Glomerular visceral epithelial cell (primary cell): ENCODE measurements at regions not wholly inside any gene's neighbourhood (a gene's known extent, or its start where the extent isn't known, plus 50 kb on each side); places are given as distances from the start of the nearest gene placed in this dataset.
"Not testable (repeated sequence)": the region's sequence is repeated elsewhere in the genome, so short reads cannot be mapped to it uniquely, and the experiment has no call there.

Experiments used
- DNase-seq: peaks from one replicate; pipeline ENCODE4 v3.0.0-alpha.2; 2016; ENCODE audit errors: extremely low spot score

DNA sequence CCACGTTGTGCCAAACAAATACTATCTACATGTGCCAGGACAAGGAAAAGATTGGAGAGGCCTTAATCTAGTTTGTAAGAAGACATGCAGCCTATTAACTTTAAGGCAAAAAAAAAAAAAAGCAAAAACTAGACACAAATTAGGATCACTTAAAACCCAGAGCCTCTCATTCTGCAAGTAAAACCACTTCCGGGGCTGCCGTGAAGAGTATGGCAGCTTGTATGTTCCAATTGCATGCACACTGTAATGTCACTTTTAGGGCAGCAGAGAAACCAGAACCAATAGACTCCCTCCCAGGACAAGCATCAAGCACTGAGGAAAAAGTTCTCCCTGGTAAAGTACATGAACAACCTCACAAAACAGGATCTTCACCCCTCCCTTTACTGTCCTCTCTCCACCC is 70.6 kb downstream of the RSL24D1 start:
- DNase-seq = no peak

- DNase-seq = no peak
These were observed 72.1 kb downstream of the RSL24D1 start for GRCh38 chr15:55124616-55125015.

GRCh38 chr15:55118344-55118870 is 78.3 kb downstream of the RSL24D1 start:
- DNase-seq = no peak

DNA sequence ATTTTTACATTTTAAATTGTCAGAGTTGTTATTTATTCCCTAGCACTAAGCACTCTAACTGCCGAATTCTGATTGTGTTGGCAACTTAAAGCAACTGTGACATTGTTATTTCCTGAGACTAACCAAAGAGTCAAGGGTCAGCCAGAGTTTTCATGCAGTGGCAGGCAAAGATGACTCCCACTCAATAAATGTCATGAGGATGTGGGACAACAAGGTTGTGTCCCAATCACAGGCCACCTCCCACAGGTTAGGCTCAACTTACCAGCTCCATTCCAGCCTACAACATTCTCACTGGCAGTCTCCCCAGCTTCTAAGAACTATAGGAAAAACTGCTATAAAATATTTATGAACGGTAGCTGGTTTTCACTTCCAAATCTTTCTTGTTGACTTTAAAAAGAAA is 80.1 kb downstream of the RSL24D1 start:
- no peak for DNase-seq

- DNase-seq = no peak
These were observed 83.0 kb downstream of the RSL24D1 start for GRCh38 chr15:55113736-55114135.

DNA sequence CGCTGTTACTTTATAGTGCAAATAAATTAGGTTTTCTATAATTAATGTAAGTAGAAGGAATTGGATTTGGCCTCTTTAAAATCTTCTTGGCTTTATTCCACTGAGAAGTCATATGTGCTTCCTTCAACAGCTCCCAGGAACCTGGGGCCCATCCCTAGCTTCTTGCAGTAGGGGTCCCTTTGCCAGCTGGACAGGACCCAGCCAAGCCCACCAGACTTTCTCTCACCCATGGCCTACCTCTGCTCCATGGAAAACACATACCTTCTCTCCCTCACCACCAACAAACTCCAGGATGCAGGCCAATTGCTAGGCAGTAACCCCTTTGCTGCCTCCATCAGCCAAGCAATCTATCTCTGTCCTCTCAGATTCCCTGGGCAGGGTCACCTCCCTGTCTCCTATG is 84.0 kb downstream of the RSL24D1 start:
- DNase-seq = no peak

GRCh38 chr15:55110446-55110845 is 86.3 kb downstream of the RSL24D1 start:
- no peak for DNase-seq

DNA sequence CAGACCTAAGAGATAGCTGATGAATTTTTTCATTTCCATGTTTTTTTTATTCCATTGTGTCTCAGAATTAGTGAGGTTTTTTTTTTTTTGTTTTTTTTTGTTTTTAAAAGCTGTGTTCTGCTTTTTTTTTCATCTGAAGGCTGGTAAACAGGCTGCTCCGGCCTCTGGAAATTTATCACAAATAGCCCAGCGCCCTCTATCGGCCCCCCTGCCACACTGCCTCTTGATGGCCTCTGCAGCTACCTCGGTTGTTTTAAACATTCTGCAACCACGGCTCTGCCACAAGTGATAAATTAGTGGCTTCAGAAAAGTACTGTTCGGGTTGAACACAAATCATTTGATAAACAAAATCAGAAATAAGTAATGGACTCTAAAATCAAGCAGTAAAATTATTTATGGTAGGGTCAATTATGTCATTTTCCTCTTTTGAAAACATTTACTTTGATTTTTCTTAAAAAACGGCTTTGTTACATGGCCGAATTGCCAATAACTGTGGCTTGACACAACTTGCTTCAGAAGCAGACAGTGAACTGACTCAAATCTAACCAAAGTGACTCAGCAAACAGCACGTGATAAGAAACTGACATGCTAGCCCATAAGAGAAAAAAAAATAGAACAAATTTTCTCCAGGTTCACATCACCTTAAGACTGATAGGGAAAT is 87.8 kb downstream of the RSL24D1 start:
- peak; percentile 45 for DNase-seq

DNA sequence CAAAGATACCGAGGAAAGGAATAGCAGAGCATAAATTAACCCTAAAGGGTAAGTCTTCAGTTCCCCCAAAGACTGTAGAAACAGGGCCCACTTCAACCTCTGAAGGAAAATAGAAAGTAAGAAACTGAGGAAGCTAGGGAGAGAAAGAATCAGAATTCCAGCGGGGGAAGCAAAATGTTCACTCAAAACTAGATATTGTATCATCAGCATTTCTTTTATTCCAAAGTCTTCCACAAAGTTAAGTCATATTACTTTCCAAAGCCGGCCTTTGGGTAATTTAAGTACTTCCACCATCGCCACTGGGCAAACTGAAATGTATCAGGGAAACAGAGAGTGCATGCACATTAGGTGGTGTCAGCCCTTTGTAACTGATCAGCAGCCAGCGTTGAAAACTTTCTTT is 88.3 kb downstream of the RSL24D1 start:
- no peak for DNase-seq

- no peak for DNase-seq
These were observed 90.6 kb downstream of the RSL24D1 start for GRCh38 chr15:55106155-55106554.

GRCh38 chr15:55094136-55094535 is 102.6 kb downstream of the RSL24D1 start:
- no peak for DNase-seq

DNA sequence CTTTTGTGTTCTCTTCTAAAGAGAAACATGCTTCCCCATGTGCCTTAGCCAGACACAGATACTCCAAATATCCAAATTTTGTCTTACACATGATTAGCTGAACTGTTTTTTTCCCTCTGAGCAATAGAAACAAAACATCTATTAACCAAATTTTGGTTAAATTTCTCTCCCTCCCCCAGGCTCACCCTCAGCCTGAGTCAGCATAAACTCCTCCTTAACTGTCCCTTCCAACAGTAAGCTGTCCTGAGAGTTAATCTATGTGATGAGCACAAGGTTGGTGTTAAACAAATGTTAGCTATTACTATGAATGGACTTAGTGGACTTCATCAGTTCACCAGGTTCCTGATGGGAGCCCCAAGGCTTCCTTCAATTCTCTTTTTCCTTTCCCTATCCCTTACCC is 108.5 kb downstream of the RSL24D1 start:
- no peak for DNase-seq

GRCh38 chr15:55084673-55085072 is 112.1 kb downstream of the RSL24D1 start:
- no peak for DNase-seq

GRCh38 chr15:55084216-55084615 is 112.5 kb downstream of the RSL24D1 start:
- DNase-seq = no peak

DNA sequence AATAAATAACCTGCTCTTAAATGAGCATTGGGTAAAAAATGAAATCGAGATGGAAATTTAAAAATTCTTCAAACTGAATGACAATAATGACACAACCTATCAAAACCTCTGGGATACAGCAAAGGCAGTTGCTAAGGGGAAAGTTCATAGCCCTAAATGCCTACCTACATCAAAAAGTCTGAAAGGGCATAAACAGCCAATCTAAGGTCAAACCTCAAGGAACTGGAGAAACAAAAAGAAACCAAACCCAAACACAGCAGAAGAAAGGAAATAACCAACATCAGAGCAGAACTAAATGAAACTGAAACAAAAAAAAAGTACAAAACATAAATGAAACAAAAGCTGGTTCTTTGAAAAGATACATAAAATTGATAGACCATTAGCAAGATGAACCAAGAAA is 119.7 kb downstream of the RSL24D1 start:
- not testable (repeated sequence) for DNase-seq

DNA sequence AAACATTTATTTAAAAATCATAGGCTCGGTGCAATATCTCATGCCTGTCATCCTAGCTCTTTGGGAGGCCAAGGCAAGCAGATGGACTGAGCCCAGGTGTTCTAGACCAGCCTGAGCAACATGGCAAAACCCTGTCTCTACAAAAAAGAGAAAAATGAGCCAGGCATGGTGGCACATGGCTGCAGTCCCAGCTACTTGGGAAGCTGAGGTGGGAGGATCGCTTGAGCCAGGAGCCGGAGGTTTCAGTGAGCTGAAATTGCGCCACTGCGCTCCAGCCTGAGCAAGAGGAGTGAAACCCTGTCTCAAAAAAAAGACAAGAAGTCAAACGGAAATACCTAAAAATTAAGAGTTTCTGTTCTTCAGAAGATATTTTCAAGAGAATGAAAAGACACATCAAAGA is 122.3 kb downstream of the RSL24D1 start:
- no peak for DNase-seq

GRCh38 chr15:55063970-55064369 is 132.8 kb downstream of the RSL24D1 start:
- DNase-seq = not testable (repeated sequence)

DNA sequence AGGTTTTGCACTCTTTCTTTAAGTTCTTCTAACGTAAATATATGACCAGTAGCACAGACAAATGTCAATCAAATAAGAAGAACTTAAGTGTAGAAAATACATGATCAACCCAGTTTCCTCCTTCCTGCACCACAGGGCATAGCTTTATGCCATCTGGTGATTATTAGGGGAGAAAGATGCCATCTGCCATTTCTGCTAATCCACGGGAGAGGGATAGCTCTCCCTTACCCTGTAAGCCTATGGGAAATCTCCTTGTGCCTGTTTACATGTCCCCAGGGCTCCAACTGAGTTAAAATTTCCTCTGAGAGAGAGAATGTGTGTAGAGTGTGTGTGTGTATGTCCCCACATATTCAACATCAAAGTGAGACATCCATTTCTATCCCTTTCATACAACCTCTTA is 135.9 kb downstream of the RSL24D1 start:
- DNase-seq = no peak

GRCh38 chr15:55056500-55056899 is 140.2 kb downstream of the RSL24D1 start:
- no peak for DNase-seq

DNA sequence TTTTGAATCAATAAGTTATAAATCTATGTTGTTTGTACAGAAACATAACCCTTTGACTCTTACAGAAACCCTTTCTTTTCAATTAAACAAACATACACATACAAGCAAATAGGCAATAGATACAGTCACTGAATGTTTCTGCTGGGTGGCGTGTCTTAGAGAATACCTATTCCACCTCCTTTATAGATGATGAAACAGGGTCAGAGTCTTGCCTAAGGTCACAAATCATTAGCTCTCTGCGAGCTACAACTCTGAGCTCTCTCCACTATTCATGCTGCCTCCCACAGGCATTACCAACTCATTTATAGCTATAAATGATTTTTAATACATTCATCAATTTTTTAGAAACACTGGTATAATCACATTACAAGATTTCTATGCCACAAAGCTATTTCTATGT is 152.6 kb downstream of the RSL24D1 start:
- no peak for DNase-seq

DNA sequence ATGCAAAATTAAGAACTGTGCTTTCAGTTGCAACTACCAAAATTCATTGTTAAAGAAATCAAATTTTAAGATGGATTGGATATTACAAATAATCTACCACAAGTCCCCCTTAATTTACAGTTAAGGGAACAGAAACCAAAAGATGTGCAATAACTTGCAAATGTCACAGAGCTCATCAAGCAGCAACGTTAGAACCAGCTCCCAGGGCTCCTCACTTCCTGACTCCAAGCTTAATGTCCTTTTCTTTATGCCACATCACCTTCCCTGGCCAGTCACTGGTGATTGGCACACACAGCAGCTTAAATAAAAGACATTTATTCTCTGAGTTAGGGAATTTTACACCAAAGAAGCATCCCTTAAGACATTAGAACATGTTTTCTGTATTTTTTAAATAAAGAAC is 159.7 kb downstream of the RSL24D1 start:
- DNase-seq = no peak

DNA sequence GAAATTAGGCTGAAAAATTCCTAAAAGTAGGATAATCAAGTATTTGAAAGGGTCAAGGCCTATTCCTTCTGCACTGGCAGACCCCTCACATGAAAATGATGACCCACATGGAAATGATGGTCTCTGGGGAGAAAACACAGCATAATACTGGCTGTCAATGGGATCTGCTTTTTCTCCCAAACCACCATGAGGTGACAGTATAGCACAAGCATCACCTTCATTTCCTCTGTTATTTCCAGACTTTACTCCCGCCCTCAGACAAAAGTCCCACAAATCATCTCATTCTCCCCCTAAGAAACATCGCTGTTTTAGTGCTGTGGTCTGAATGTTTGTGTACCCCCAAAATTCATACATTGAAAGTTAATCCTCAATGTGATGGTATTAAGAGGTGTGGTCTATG is 161.0 kb downstream of the RSL24D1 start:
- no peak for DNase-seq

- DNase-seq = no peak
These were observed 163.2 kb downstream of the RSL24D1 start for GRCh38 chr15:55033574-55033973.

GRCh38 chr15:55031727-55032126 is 165.0 kb downstream of the RSL24D1 start:
- no peak for DNase-seq
